IPS-18c (cell line): ENCODE measurements at regions not wholly inside any gene's neighbourhood (a gene's known extent, or its start where the extent isn't known, plus 50 kb on each side); places are given as distances from the start of the nearest gene placed in this dataset.
"Not testable (repeated sequence)": the region's sequence is repeated elsewhere in the genome, so short reads cannot be mapped to it uniquely, and the experiment has no call there.

Experiments
- H3K4me3 ChIP-seq: 2 replicates; pipeline ENCODE4 v1.7.0; 2013; ENCODE audit warnings: low read depth, mild to moderate bottlenecking, low read length, moderate library complexity; ENCODE audit not compliant: insufficient read depth
- H3K9me3 ChIP-seq: one replicate; pipeline ENCODE4 v1.6.1; 2013; ENCODE audit warnings: mild to moderate bottlenecking, low read length, moderate library complexity; ENCODE audit not compliant: control insufficient read depth, insufficient read depth

DNA sequence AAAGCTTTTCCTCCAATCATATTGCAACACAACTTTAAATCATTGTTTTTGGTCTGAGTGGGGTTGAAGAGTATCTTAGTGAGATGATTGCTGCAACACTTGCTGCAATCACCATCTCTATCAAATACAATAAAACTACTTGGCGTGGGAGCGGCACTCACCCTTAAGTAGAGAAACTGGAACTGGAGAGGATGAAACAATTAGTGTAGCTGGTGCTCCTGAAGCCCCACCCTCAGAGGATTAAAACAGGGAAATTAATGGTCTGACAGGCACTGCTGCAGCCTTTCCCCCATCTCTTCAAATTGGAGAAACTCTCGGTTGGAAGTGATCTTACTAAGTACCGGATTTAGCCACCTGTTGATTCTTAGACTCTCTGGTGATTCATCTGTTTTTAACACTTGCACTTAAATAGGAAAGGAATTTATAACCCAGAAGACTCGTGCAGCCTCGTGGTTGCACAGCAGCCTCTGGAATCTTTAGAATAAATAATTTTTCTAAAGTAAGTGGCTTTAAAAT is 80.5 kb upstream of the KIF26B start:
- Histone ChIP-seq H3K4me3 (no peak overlapping the region), H3K9me3 (peaks cover 5% of the 10 kb centered on the region)

DNA sequence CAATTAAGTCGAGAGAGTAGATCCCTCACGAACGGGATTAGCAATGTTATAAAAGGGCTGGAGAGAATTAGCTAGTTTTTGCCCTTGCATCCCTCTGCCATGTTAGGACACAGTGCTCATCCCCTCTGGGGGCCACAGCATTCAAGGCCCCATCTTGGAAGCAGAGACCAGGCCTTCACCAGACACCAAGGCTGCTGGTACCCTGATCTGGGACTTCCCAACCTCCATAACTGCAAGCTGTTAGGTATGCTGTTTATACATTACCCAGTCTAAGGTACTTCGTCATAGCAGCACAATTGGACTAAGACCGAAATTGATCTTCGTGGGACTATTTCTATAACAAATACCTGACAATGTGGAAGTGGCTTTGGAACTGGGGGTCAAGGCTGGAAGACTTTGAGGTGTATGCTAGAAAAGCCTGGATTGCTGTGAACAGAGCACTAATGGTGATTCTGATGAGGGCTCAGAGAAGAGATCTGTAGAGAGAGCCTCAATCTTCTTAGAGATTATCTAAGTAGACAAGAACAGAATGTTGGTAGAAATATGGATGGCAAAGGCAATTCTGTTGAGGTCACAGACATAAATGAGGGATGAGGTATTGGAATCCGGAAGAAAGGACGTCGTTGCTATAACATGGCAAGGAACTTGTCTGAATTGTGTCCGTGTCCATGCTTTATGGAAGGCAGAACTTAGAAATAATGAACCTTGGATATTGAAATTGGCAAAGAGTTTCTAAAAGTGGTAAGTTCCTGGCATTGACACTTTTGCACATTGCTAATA is 83.8 kb upstream of the KIF26B start:
- Histone ChIP-seq H3K4me3 (no peak overlapping the region), H3K9me3 (peaks cover 5% of the 10 kb centered on the region)

DNA sequence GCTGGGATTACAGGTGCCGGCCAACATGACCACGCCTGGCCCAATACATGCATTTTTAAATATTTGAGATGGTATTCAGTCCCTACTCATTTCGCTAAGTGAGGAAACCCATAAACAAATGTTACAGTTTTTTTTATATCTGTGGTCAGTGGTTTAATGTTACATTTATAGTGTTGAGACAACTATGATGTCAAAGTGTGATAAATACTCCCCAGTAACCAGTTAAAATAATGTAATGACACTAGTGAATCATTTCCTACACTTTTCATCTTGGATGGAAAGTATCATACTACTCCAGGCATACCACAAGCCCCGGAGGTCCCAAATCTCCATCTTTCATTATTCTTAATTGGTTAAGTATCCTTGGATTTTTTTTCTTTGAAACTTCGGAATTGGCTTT is 87.5 kb upstream of the KIF26B start:
- Histone ChIP-seq H3K9me3 (peaks cover 4% of the 10 kb centered on the region), H3K4me3 (no peak overlapping the region)

DNA sequence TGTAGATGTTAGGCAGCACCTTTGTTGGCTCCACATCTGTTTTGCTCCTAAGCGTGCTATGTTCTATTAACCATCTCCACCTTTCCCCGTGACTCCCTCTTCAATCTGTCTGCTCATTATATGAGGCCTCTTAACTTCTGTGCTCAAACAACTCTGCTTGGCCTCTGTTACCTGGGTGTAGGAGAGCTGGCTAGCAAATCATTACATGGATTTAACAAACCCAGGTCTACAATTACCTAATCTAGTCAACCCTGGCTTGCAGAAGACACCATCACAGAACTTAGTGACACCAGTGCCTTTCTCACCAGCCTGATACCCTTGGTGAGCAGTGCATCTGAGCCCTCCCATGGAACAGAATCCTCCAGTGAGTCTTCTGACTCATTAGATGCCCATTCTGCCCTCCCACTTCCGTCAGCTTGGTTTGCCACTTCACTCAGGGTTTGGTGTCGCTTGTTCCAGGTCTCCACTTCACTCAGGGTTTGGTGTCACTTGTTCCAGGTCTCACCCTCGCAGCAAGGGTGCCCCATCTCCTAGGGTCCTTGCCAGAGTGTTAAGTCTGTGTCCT is 92.0 kb upstream of the KIF26B start:
- Histone ChIP-seq H3K4me3 (no peak overlapping the region), H3K9me3 (no peaks in the 10 kb centered on the region)

DNA sequence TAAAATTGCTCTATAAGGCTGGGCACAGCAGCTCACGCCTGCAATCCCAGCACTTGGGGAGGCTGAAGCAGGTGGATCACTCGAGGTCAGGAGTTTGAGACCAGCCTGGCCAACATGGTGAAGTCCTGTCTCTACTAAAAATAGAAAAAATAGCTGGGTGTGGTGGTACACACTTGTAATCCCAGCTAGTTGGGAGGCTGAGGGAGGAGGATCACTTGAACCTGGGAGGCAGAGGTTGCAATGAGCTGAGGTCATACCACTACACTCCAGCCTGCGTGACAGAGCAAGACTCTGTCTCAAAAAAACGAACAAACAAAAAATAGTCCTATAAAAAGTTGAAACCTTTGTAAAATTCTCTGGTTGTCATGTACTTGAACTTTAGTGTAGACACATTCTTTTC is 93.0 kb upstream of the KIF26B start:
- not testable (repeated sequence) for H3K9me3 ChIP-seq, H3K4me3 ChIP-seq

DNA sequence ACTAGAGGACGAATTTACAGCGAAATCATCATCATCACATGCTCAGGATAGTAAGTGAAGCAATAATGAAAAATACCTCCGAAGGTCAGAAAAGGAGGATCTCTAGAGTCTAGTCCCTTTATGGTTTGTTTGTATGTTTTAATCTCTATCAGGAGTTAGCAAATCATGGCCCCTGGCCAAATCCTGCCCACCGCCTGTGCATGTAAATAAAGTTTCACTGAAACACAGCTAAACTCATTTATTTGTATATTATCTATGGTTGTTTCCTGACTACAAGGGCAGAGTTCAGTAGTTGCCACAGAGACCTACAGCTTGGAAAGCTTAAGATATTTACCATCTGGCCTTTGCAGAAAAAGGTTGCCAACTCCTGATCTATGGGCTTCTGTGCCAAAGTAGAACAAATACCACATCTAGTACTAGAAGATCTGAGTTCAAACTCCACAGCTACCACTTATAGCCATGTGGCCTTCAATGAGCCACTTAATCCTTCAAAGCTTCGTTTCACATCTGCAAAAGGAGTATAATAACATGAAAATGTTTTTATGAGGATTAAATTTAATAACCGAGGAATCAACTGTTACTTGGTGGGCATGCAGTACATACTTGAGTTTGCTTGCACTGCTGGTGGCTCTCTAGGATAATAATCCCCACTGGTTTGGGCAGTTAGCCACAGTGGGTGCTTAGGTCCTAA is 94.0 kb upstream of the KIF26B start:
- Histone ChIP-seq H3K4me3 (no peak overlapping the region), H3K9me3 (no peaks in the 10 kb centered on the region)

DNA sequence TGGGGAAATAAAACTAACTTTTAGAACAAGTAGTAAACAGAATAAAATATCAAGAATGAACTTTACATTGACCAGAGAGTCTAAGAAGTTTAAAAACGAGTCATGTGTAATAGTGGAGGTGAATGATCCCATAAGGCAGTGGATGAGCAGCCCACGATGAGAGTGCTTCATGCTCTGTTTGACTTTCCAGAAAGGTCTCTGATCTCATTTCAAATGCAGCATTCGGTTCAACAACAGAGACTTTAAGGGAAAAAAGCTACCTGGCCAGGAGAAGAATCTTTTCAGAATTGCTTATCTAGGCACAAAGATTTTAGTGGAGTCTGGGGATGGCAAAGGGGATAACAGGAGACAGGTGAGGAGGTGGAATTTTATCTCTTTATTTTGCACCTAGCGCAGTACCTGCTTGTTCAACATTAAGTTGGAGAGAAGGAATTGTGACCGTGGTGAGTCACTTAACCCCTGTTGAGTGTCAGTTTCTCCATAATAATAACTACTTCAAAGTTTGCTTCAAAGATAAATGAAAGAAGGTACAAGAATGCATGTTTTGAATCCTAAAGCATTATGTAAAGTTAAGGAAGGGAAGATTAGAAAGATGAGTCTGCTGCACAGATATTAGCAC is 94.9 kb upstream of the KIF26B start:
- no peaks in the 10 kb centered on the region for H3K9me3 ChIP-seq
- no peak overlapping the region for H3K4me3 ChIP-seq

DNA sequence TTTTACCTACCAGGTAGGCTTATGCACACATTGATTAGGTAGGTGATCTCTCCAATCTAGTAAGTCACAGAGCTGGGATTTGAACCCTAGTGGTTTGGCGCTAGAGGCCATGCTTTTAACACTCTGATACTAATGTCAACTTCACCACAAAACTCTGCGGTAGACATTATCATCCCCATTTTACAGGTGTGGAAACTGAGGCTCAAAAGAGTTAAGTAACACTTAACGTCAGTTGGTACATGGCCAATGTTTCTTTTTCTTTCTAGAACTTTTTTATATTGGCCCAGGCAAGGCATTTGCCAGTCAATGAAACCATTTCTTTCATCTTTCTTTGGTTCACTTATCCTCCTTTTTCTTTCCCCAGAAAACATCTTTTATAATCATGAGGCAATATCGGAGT is 95.9 kb upstream of the KIF26B start:
- Histone ChIP-seq H3K9me3 (no peaks in the 10 kb centered on the region), H3K4me3 (no peak overlapping the region)

DNA sequence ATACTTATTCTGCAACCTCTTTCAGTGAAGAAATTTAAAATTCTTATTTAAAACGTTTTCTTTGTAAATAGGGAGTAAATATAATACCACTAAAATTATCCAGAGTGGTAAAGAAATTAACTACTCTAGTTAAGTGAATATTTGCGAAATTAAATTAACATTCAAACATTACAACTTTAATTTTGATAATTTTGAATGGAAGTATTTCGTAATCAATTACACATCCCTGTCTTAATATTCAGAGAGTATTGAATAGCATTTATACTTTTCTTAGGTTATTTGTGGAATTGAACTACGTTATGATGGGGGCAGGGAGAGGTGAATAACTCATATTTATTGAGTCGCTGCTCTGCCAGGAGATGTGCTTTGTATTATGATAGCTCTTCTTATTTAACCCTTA is 96.3 kb upstream of the KIF26B start:
- Histone ChIP-seq H3K9me3 (no peaks in the 10 kb centered on the region), H3K4me3 (no peak overlapping the region)

DNA sequence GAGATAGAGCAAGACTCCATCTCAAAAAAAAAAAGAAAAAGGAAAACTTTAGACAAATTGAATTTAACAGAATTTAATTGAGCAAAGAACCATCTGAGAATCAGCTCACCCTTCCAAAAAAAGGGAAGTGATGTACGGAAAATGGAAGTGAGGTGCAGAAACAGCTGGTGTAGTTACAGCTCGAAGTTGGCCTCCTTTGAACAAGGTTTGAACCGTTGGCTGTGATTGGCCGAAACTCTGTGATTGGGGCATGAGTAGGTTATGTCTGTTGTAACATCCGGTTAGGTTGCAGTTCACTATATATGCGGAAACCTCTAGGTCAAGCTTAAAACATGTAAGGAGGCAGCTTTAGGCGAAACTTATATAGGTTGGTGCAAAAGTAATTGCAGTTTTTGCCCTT is 97.9 kb upstream of the KIF26B start:
- no peaks in the 10 kb centered on the region for H3K9me3 ChIP-seq
- H3K4me3 ChIP-seq, result no peak overlapping the region

DNA sequence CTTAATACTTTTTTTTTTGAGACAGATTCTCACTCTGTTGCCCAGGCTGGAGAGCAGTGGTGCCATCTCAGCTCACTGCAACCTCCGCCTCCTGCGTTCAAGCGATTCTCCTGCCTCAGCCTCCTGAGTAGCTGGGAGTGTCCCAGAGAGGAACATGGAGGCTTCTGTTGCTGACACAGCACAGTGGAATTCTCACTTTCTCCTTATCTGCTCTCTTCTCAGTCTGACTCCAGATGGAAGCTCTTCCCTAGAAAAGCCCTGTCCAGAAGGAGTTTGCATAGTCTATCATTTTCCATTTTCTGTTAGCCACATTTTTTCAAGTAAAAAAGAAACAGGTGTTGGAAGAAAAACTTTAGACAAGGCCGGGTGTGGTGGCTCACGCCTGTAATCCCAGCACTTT is 98.5 kb upstream of the KIF26B start:
- H3K9me3 ChIP-seq, H3K4me3 ChIP-seq: not testable (repeated sequence)

DNA sequence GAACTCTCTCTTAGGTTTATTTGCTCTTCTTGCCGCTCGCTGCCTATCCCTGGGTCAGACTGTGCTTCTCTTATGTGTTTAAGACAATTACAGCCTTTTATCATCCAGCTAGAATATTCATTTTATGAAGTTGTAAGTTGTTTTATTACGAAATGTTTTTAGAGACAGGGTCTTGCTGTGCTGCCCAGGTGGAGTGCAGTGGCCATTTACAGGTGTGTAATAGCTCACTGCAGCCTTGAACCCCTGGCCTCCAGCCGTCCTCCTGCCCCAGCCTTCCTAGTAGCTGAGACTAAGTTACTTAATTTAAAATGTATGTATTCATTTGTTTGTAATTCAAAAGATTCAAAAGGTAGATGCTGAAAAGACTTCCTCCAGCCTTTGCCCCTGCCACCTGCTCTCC is 99.0 kb upstream of the KIF26B start:
- Histone ChIP-seq H3K9me3 (no peaks in the 10 kb centered on the region), H3K4me3 (no peak overlapping the region)

DNA sequence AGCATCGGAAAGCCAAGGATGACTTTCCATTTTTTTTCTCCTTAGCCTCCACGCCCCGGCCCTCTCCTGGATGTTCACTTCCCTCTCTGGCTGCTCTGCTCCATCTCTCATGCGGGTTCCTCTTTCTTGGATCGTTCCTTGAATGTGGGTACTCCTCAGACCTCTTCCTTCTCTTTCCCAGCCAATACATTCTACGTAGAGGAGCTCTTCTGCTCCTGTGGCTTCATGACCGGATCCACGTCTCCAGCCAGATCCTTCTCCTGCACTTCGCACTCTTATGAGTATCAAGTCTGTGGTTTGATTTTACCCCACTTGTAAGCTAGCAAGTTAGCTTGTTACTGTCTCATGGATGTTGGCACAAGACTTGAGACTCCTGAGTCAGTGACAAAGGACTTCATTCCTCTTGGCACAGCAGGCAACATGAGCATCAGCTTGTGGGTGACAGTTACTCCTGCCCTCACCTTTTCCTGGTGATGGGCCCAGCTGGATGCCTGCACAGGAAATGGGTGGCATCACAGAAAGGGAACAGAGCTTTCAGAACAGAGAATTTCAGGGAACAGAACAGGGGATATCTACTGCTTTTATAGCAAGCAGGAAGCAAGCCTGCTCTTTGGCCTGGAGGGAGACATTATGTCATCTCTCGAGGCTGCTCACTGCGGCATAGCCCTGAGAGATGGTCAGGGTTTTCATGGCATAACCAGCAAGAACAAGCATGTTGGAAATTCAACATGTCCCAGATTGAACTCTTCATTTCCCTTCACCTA is 100.1 kb upstream of the KIF26B start:
- no peak overlapping the region for H3K4me3 ChIP-seq
- H3K9me3 ChIP-seq, result no peaks in the 10 kb centered on the region

DNA sequence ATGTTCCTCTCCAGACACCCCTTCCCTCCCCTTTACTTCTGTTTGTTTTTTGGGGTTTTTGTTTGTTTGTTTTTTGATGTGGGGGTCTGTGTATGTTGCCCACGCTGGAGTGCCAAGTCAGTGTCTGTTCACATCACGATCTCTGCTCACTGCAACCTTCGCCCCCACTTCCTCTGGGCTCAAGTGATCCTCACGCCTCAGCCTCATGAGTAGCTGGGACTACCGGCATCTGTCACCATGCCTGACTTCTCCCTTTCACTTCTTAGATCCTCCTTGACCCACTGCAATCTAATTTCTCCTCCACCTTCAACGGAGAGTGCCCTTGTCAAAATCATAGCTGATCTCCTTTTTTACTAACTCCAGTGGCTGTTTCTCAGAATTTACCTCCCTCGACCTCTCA is 100.7 kb upstream of the KIF26B start:
- Histone ChIP-seq H3K9me3 (no peaks in the 10 kb centered on the region), H3K4me3 (no peak overlapping the region)

DNA sequence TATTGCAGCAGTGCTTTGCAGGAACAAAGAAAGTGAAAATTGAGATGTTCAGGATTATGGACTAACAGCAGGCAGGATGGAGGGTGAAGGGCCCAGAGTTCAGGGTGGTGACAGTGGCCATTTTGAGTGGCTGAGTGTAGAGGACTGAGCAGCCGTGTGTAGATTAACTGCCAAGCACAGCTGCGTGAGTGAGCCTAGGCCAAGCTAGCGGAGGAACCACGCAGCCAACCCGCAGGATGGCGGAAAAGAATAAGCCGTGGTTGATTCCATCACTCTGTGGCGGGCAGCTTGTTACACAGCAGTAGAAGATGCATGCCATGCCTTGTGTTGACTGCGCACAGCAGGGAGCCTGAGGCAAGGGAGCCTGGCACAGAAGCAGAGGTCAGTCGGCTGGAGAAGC is 102.5 kb upstream of the KIF26B start:
- H3K9me3 ChIP-seq, result no peaks in the 10 kb centered on the region
- no peak overlapping the region for H3K4me3 ChIP-seq

DNA sequence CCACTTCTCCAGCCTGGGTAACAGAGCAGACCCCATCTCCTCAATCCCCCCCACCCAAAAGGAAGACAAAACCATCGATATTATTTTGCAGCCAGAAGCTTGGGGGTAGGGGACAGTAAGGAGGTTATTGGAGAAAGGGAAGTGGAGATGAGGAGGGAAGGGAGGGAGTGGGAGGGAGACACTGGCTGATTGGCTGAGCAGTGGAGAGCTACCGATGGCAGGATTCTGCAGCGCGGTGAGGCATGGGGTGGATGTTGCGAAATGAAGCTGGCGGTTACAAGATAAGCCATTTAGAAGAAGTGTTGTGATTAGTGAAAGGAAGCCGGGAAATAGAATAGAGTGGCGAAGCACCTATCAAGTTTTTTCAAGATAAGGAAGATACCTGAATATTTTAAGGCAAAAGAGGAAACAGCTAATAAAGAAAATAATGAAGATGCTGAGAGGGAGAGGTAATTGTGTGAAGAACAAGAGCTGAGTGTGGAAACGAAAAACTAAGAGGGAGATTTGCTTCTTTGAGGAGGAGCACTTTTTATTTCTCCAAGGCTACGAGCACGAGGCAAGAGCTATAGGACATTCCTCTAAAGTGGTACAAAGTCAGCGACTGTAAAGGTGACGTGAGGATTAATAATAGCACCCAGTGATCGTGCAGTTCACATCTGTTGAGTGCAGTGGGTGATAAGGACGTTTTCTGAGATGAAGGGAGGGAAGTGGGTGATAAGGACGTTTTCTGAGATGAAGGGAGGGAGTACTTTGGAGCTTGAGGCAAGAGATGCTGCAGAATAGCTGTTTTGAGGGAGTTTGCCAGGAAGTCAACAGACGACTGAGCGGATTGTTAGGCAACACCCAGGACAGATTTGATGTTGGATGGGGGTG is 103.2 kb upstream of the KIF26B start:
- Histone ChIP-seq H3K4me3 (no peak overlapping the region), H3K9me3 (no peaks in the 10 kb centered on the region)
